ENCODE measurements at regions not wholly inside any gene's neighbourhood (a gene's known extent, or its start where the extent isn't known, plus 50 kb on each side); places are given as distances from the start of the nearest gene placed in this dataset.

- TF ChIP-seq CREB5 (CRISPR knock-in tag; IDR thresholded peaks at IDR 0.05; ENCODE audit: low read depth): no peak
- TF ChIP-seq PATZ1 (CRISPR knock-in tag; IDR thresholded peaks at IDR 0.05; ENCODE audit: borderline replicate concordance): no peak
- TF ChIP-seq POU6F1 (CRISPR knock-in tag; IDR thresholded peaks at IDR 0.05; ENCODE audit: borderline replicate concordance, low read depth): no peak
- no peak for TF ChIP-seq ZC3H10 (CRISPR knock-in tag; IDR thresholded peaks at IDR 0.05)
- no peak for TF ChIP-seq TSHZ2 (CRISPR knock-in tag; IDR thresholded peaks at IDR 0.05)
- TF ChIP-seq ZFP3 (CRISPR knock-in tag; IDR thresholded peaks at IDR 0.05): no peak
- no peak for TF ChIP-seq OSR1 (CRISPR knock-in tag; IDR thresholded peaks at IDR 0.05)
- no peak for TF ChIP-seq ZFP30 (CRISPR knock-in tag; IDR thresholded peaks at IDR 0.05)
Observed at GRCh38 chr5:110908848-110909247, 162.7 kb upstream of the TSLP start.

All from SK-N-SH treated with all-trans-retinoic acid at 6 μM for 48 hours (cell line).